ENCODE measurements at regions not wholly inside any gene's neighbourhood (a gene's known extent, or its start where the extent isn't known, plus 50 kb on each side); places are given as distances from the start of the nearest gene placed in this dataset.

GRCh38 chr13:44108331-44108858, 228.7 kb downstream of the LACC1 start (continued):
- TF ChIP-seq AHDC1 (CRISPR knock-in tag; IDR thresholded peaks at IDR 0.05; ENCODE audit: borderline replicate concordance) = peak; percentile 71; the same call in 1 of the 2 replicates
- 0 out of 2 replicates have a peak, but pooled peaks have one; percentile 26 for TF ChIP-seq SIN3A (IDR thresholded peaks at IDR 0.05; ENCODE audit: borderline replicate concordance, low read depth, low read length)
- peak; percentile 81 for TF ChIP-seq RARA (CRISPR knock-in tag; IDR thresholded peaks at IDR 0.05)
- TF ChIP-seq HNF4G (IDR thresholded peaks at IDR 0.05; ENCODE audit: borderline replicate concordance, low read depth, low read length) = peak; percentile 62; the same call in 1 of the 2 replicates
- TF ChIP-seq HNF4G (CRISPR knock-in tag; IDR thresholded peaks at IDR 0.05; ENCODE audit: borderline replicate concordance, low read depth) = no peak
- peak; percentile 74 for TF ChIP-seq ARID5B (CRISPR knock-in tag; IDR thresholded peaks at IDR 0.05)
- TF ChIP-seq ZNF766 (CRISPR knock-in tag; IDR thresholded peaks at IDR 0.05; ENCODE audit: borderline replicate concordance) = no peak
- TF ChIP-seq ZNF124 (CRISPR knock-in tag; IDR thresholded peaks at IDR 0.05) = no peak
- no peak for TF ChIP-seq HDAC1 (CRISPR knock-in tag; IDR thresholded peaks at IDR 0.05)
- no peak; the same call in 1 of the 2 replicates for TF ChIP-seq THRA (CRISPR knock-in tag; IDR thresholded peaks at IDR 0.05; ENCODE audit: borderline replicate concordance)
- no peak for TF ChIP-seq ZSCAN30 (CRISPR knock-in tag; IDR thresholded peaks at IDR 0.05)
- no peak for TF ChIP-seq RBFOX2 (IDR thresholded peaks at IDR 0.05; ENCODE audit: low read depth, low read length)
- no peak for TF ChIP-seq ZBTB25 (CRISPR knock-in tag; IDR thresholded peaks at IDR 0.05)
- TF ChIP-seq NR3C1 (CRISPR knock-in tag; IDR thresholded peaks at IDR 0.05) = no peak
- no peak for TF ChIP-seq ZNF274 (CRISPR knock-in tag; IDR thresholded peaks at IDR 0.05)
- 0 out of 2 replicates have a peak, but pooled peaks have one; percentile 37 for TF ChIP-seq HOMEZ (CRISPR knock-in tag; IDR thresholded peaks at IDR 0.05; ENCODE audit: low read depth)
